ENCODE measurements at regions not wholly inside any gene's neighbourhood (a gene's known extent, or its start where the extent isn't known, plus 50 kb on each side); places are given as distances from the start of the nearest gene placed in this dataset.
"Not testable (repeated sequence)": the region's sequence is repeated elsewhere in the genome, so short reads cannot be mapped to it uniquely, and the experiment has no call there.

GRCh38 chr10:45154502-45154901 is 153.8 kb downstream of the ZNF22 start:
- Histone ChIP-seq H3K4me3 (ENCODE audit: insufficient read depth, low read length) (no peak overlapping the region), H3K27ac (ENCODE audit: low read depth, low read length) (no peak overlapping the region), H3K27me3 (ENCODE audit: insufficient read depth, low read length) (no peaks in the 10 kb centered on the region), H4K20me1 (ENCODE audit: insufficient read depth, low read length) (no peaks in the 10 kb centered on the region), H2AFZ (ENCODE audit: low read length) (no peak overlapping the region), H3K79me2 (ENCODE audit: insufficient read depth, low read length) (no peaks in the 10 kb centered on the region), H3K4me2 (ENCODE audit: insufficient read depth, low read length) (no peak overlapping the region), H3K9me3 (ENCODE audit: low read depth, low read length) (no peaks in the 10 kb centered on the region), H3K4me1 (ENCODE audit: insufficient read depth, low read length) (no peaks in the 10 kb centered on the region), H3K36me3 (ENCODE audit: insufficient read depth, low read length) (no peaks in the 10 kb centered on the region)
- DNase-seq (ENCODE audit: insufficient read length, low spot score, missing footprints), result peak; percentile 42
- TF ChIP-seq CTCF (IDR thresholded peaks at IDR 0.05; ENCODE audit: extremely low read depth, low read depth, low read length), result no peak

GRCh38 chr10:45155784-45156183 is 155.1 kb downstream of the ZNF22 start:
- Histone ChIP-seq H3K4me2 (ENCODE audit: insufficient read depth, low read length) (no peak overlapping the region), H3K9me3 (ENCODE audit: low read depth, low read length) (no peaks in the 10 kb centered on the region), H3K79me2 (ENCODE audit: insufficient read depth, low read length) (no peaks in the 10 kb centered on the region), H3K36me3 (ENCODE audit: insufficient read depth, low read length) (no peaks in the 10 kb centered on the region), H3K27me3 (ENCODE audit: insufficient read depth, low read length) (no peaks in the 10 kb centered on the region), H3K27ac (ENCODE audit: low read depth, low read length) (no peak overlapping the region), H4K20me1 (ENCODE audit: insufficient read depth, low read length) (no peaks in the 10 kb centered on the region), H2AFZ (ENCODE audit: low read length) (no peak overlapping the region), H3K4me3 (ENCODE audit: insufficient read depth, low read length) (no peak overlapping the region), H3K4me1 (ENCODE audit: insufficient read depth, low read length) (no peaks in the 10 kb centered on the region)
- TF ChIP-seq CTCF (IDR thresholded peaks at IDR 0.05; ENCODE audit: extremely low read depth, low read depth, low read length), result no peak
- no peak for DNase-seq (ENCODE audit: insufficient read length, low spot score, missing footprints)

- Histone ChIP-seq H3K36me3 (ENCODE audit: insufficient read depth, low read length) (no peaks in the 10 kb centered on the region), H3K9me3 (ENCODE audit: low read depth, low read length) (no peaks in the 10 kb centered on the region), H3K27me3 (ENCODE audit: insufficient read depth, low read length) (peaks cover 3% of the 10 kb centered on the region), H2AFZ (ENCODE audit: low read length) (no peak overlapping the region), H3K27ac (ENCODE audit: low read depth, low read length) (no peak overlapping the region), H4K20me1 (ENCODE audit: insufficient read depth, low read length) (no peaks in the 10 kb centered on the region), H3K79me2 (ENCODE audit: insufficient read depth, low read length) (no peaks in the 10 kb centered on the region), H3K4me2 (ENCODE audit: insufficient read depth, low read length) (no peak overlapping the region), H3K4me3 (ENCODE audit: insufficient read depth, low read length) (no peak overlapping the region), H3K4me1 (ENCODE audit: insufficient read depth, low read length) (no peaks in the 10 kb centered on the region)
- no peak for DNase-seq (ENCODE audit: insufficient read length, low spot score, missing footprints)
- TF ChIP-seq CTCF (IDR thresholded peaks at IDR 0.05; ENCODE audit: extremely low read depth, low read depth, low read length), result no peak
Measured at GRCh38 chr10:45160271-45160670, 155.1 kb downstream of the OR13A1 start.

GRCh38 chr10:45163315-45163975 is 152.0 kb downstream of the OR13A1 start:
- peaks cover 3% of the 10 kb centered on the region for H3K27me3 ChIP-seq (ENCODE audit: insufficient read depth, low read length)
- no peaks in the 10 kb centered on the region for H3K36me3 ChIP-seq (ENCODE audit: insufficient read depth, low read length)
- no peak for DNase-seq (ENCODE audit: insufficient read length, low spot score, missing footprints)
- H3K79me2 ChIP-seq (ENCODE audit: insufficient read depth, low read length), result no peaks in the 10 kb centered on the region
- no peaks in the 10 kb centered on the region for H3K4me1 ChIP-seq (ENCODE audit: insufficient read depth, low read length)
- H3K4me3 ChIP-seq (ENCODE audit: insufficient read depth, low read length), result no peak overlapping the region
- TF ChIP-seq CTCF (IDR thresholded peaks at IDR 0.05; ENCODE audit: extremely low read depth, low read depth, low read length), result no peak
- no peak overlapping the region for H3K27ac ChIP-seq (ENCODE audit: low read depth, low read length)
- H2AFZ ChIP-seq (ENCODE audit: low read length), result no peak overlapping the region
- H3K9me3 ChIP-seq (ENCODE audit: low read depth, low read length), result no peaks in the 10 kb centered on the region
- H4K20me1 ChIP-seq (ENCODE audit: insufficient read depth, low read length), result no peaks in the 10 kb centered on the region
- H3K4me2 ChIP-seq (ENCODE audit: insufficient read depth, low read length), result no peak overlapping the region

- H4K20me1 ChIP-seq (ENCODE audit: insufficient read depth, low read length); H2AFZ ChIP-seq (ENCODE audit: low read length); H3K4me1 ChIP-seq (ENCODE audit: insufficient read depth, low read length); H3K4me3 ChIP-seq (ENCODE audit: insufficient read depth, low read length); H3K4me2 ChIP-seq (ENCODE audit: insufficient read depth, low read length); H3K36me3 ChIP-seq (ENCODE audit: insufficient read depth, low read length); H3K79me2 ChIP-seq (ENCODE audit: insufficient read depth, low read length); H3K27me3 ChIP-seq (ENCODE audit: insufficient read depth, low read length); H3K9me3 ChIP-seq (ENCODE audit: low read depth, low read length); H3K27ac ChIP-seq (ENCODE audit: low read depth, low read length); DNase-seq (ENCODE audit: insufficient read length, low spot score, missing footprints): not testable (repeated sequence)
Measured at GRCh38 chr10:45175520-45176118, 139.8 kb downstream of the OR13A1 start.

Measured in osteoblast (primary cell).